OCI-LY1 (cell line): ENCODE measurements at regions not wholly inside any gene's neighbourhood (a gene's known extent, or its start where the extent isn't known, plus 50 kb on each side); places are given as distances from the start of the nearest gene placed in this dataset.

ENCODE experiments used
- H2AFZ ChIP-seq: fragments of 200-600 bp; sonication (generic), shearing (Covaris generic); 2 replicates; pipeline ENCODE4 v1.6.0; 2014; ENCODE audit warnings: antibody characterized with exemption, mild to moderate bottlenecking, low read length
- H3F3A ChIP-seq: fragments of 200-600 bp; sonication (generic), shearing (Covaris generic); 2 replicates; pipeline ENCODE4 v1.6.0; 2014; ENCODE audit warnings: mild to moderate bottlenecking, antibody characterized with exemption, low read length, moderate library complexity; ENCODE audit not compliant: insufficient read depth
- H3K27ac ChIP-seq: fragments of 200-600 bp; sonication (generic); 2 replicates; pipeline ENCODE4 v1.5.1; 2014; ENCODE audit warnings: low read length, mixed run types, mild to moderate bottlenecking, low read depth; ENCODE audit not compliant: poor library complexity, severe bottlenecking
- H3K27me3 ChIP-seq: fragments of 200-600 bp; sonication (generic); 2 replicates; pipeline ENCODE4 v1.6.0; 2014; ENCODE audit warnings: antibody characterized with exemption, mild to moderate bottlenecking, low read length, moderate library complexity; ENCODE audit not compliant: insufficient read depth
- H3K36me3 ChIP-seq: fragments of 200-600 bp; sonication (generic); 2 replicates; pipeline ENCODE4 v1.6.1; 2014; ENCODE audit warnings: mild to moderate bottlenecking, antibody characterized with exemption, low read length, moderate library complexity, mixed read lengths; ENCODE audit not compliant: insufficient read depth
- H3K4me1 ChIP-seq: fragments of 200-600 bp; sonication (generic); 2 replicates; pipeline ENCODE4 v1.5.1; 2014; ENCODE audit warnings: mild to moderate bottlenecking, low read length, moderate library complexity; ENCODE audit not compliant: insufficient read depth, severe bottlenecking
- H3K4me2 ChIP-seq: fragments of 200-600 bp; sonication (generic), shearing (Covaris generic); 2 replicates; pipeline ENCODE4 v1.6.1; 2014; ENCODE audit warnings: low read length
- H3K4me3 ChIP-seq: fragments of 200-600 bp; sonication (generic); 2 replicates; pipeline ENCODE4 v1.5.1; 2014; ENCODE audit warnings: low read length, low read depth, mild to moderate bottlenecking, mixed read lengths; ENCODE audit not compliant: poor library complexity, severe bottlenecking
- H3K79me2 ChIP-seq: fragments of 200-600 bp; shearing (Covaris generic); 2 replicates; pipeline ENCODE4 v1.6.1; 2016; ENCODE audit warnings: mixed run types, low read length, mixed read lengths; ENCODE audit not compliant: insufficient read depth
- H3K9ac ChIP-seq: fragments of 200-600 bp; sonication (generic), shearing (Covaris generic); 2 replicates; pipeline ENCODE4 v1.6.1; 2014; ENCODE audit warnings: mild to moderate bottlenecking, low read length, mixed read lengths
- H3K9me2 ChIP-seq: fragments of 200-600 bp; sonication (generic), shearing (Covaris generic); 2 replicates; pipeline ENCODE4 v1.6.1; 2014; ENCODE audit warnings: low read depth, mild to moderate bottlenecking, low read length, mixed read lengths
- H3K9me3 ChIP-seq: fragments of 200-600 bp; shearing (Covaris generic); 2 replicates; pipeline ENCODE4 v1.6.1; 2014; ENCODE audit warnings: low read length, mixed read lengths
- H4K20me1 ChIP-seq: fragments of 200-600 bp; sonication (generic), shearing (Covaris generic); 2 replicates; pipeline ENCODE4 v1.6.0; 2016; ENCODE audit warnings: mild to moderate bottlenecking, low read length; ENCODE audit not compliant: insufficient read depth
- CTCF ChIP-seq: fragments of 200-600 bp; sonication (generic), shearing (Covaris generic); IDR thresholded peaks from 2 replicates; pipeline ENCODE4 v1.5.1; 2017; ENCODE audit warnings: mild to moderate bottlenecking, antibody characterized with exemption, low read length, moderate library complexity, mixed read lengths
- EZH2 ChIP-seq: fragments of 200-600 bp; sonication (generic), shearing (Covaris generic); IDR thresholded peaks from 2 replicates; pipeline ENCODE4 v1.8.0; 2017; ENCODE audit warnings: borderline replicate concordance, mixed run types, mild to moderate bottlenecking, antibody characterized with exemption, low read length, moderate library complexity, mixed read lengths

GRCh38 chr6:91788501-91788900 is 1201.6 kb upstream of the MAP3K7 start:
- Histone ChIP-seq H3K4me2 (no peak overlapping the region), H3K27me3 (no peaks in the 10 kb centered on the region), H3K27ac (no peak overlapping the region), H3K4me3 (no peak overlapping the region), H3K36me3 (no peaks in the 10 kb centered on the region), H3K4me1 (no peaks in the 10 kb centered on the region), H3K9me2 (no peaks in the 10 kb centered on the region), H4K20me1 (no peaks in the 10 kb centered on the region), H3K9ac (no peak overlapping the region), H3K9me3 (no peaks in the 10 kb centered on the region), H2AFZ (no peak overlapping the region), H3F3A (no peaks in the 10 kb centered on the region), H3K79me2 (no peaks in the 10 kb centered on the region)
- TF ChIP-seq CTCF (no peak), EZH2 (no peak)

DNA sequence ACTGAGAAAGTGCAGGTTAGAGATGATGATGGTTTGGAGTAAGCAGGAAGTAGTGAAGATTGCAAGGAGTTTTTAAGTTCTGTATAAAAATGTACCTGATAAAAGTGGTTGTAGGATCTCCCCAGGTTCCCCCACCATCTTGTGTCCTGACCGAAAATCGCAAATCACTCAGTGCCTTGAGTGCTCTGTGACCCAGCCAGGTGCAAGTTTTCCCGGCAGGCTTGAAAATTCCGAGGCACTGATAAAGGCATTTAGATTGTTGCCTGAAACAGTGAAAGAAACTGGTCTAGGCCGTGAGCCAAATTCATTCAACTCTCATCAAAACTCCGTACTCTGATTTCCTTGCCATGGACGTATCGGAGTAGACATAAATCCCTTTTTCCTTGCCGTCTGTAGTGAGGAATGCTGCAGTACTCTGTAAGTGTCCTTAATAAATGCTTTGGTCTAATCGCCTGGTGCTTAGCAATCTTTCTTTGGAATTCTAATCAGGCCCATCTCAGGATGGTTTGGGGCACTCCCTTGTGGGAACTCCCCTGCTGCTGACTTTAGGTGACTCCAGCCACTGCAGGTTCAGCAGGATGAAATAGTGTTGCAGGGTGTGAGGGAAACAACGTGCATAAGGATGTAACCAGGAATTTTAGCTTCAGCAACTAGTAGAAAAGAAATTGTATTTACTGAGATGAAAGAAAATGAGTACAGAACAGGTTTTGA is 1199.8 kb upstream of the MAP3K7 start:
- H3K4me2 ChIP-seq, result no peak overlapping the region
- TF ChIP-seq EZH2, result no peak
- no peak for TF ChIP-seq CTCF
- H2AFZ ChIP-seq, result no peak overlapping the region
- H3K27me3 ChIP-seq, result no peaks in the 10 kb centered on the region
- no peak overlapping the region for H3K4me3 ChIP-seq
- H3K36me3 ChIP-seq, result no peaks in the 10 kb centered on the region
- H3K79me2 ChIP-seq, result no peaks in the 10 kb centered on the region
- no peaks in the 10 kb centered on the region for H3F3A ChIP-seq
- H3K27ac ChIP-seq, result no peak overlapping the region
- no peak overlapping the region for H3K9ac ChIP-seq
- no peaks in the 10 kb centered on the region for H3K9me2 ChIP-seq
- no peaks in the 10 kb centered on the region for H3K9me3 ChIP-seq
- H3K4me1 ChIP-seq, result no peaks in the 10 kb centered on the region
- no peaks in the 10 kb centered on the region for H4K20me1 ChIP-seq

- no peak overlapping the region for H3K9ac ChIP-seq
- TF ChIP-seq EZH2 (no peak), CTCF (no peak)
- H2AFZ ChIP-seq, result no peak overlapping the region
- no peaks in the 10 kb centered on the region for H3K9me2 ChIP-seq
- no peaks in the 10 kb centered on the region for H3F3A ChIP-seq
- no peaks in the 10 kb centered on the region for H4K20me1 ChIP-seq
- no peaks in the 10 kb centered on the region for H3K36me3 ChIP-seq
- H3K79me2 ChIP-seq, result no peaks in the 10 kb centered on the region
- H3K4me3 ChIP-seq, result no peak overlapping the region
- H3K27ac ChIP-seq, result no peak overlapping the region
- no peaks in the 10 kb centered on the region for H3K27me3 ChIP-seq
- H3K4me1 ChIP-seq, result no peaks in the 10 kb centered on the region
- H3K4me2 ChIP-seq, result no peak overlapping the region
- H3K9me3 ChIP-seq, result no peaks in the 10 kb centered on the region
Measured at GRCh38 chr6:91782802-91783201, 1195.9 kb upstream of the MAP3K7 start.
